Anterior cingulate cortex (tissue), 58 donors: ENCODE measurements at regions not wholly inside any gene's neighbourhood (a gene's known extent, or its start where the extent isn't known, plus 50 kb on each side); places are given as distances from the start of the nearest gene placed in this dataset.
"Not testable (repeated sequence)": the region's sequence is repeated elsewhere in the genome, so short reads cannot be mapped to it uniquely, and the experiment has no call there.

Experiments
- DNase-seq, 58 donors: peaks; one replicate each; lab custom pipeline; 2025; lab: John Stamatoyannopoulos, UW

DNA sequence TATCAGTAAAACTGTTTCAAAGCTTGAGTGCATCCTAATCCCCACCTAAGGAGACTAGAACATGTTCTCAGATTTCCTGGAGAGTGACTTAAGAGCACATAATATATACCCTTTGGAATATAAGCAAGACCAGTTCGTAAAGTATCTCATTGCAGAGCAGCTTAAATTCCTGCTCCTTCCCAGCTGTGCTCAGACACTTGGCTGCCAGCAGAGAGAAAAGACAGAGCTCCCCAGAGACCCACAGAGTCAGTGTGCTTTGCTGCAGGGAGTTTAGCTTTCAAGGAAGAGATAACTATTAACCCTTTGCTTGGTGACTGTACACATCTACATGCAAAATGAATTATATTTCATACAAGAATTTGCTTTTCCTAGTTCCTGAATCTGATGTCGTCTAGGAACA lies 338.1 kb upstream of the ARHGEF26 start:
- DNase-seq: no peak

DNA sequence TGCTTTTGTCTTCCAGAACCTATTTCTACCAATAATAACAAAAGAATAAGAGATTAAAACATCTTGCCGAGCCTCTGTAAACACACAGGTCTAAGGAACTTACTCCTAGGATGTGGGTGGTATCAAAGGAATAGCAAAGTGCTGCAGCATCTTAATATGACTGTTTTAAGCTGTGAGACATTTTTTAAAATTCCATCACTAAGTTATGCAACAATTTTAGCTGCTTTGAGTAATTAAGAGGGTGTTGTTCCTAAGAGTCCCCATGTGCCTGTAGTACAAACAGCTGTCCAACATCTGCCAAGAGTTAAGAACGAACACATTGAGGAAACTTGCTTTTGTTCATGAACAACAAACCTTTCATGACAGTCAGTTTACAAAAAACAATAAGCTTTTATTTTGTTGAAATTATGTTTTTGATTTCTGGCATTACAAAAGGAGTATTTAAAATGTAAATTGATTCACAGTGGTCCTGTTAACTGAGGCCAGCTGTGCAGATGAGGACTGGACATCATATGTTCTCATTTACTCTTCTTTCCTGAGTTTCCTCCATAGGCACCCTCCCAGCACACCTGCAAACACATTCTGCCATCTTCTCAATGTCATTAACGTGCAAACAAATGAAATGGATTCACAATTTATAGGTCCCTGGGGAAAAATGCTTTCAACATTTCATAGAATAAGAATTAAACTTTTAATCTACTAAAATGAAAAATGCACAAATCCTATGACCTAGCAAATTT lies 337.3 kb upstream of the ARHGEF26 start:
- DNase-seq: no peak

- no peak for DNase-seq
These were observed 335.3 kb upstream of the ARHGEF26 start for GRCh38 chr3:153785901-153786300.

DNA sequence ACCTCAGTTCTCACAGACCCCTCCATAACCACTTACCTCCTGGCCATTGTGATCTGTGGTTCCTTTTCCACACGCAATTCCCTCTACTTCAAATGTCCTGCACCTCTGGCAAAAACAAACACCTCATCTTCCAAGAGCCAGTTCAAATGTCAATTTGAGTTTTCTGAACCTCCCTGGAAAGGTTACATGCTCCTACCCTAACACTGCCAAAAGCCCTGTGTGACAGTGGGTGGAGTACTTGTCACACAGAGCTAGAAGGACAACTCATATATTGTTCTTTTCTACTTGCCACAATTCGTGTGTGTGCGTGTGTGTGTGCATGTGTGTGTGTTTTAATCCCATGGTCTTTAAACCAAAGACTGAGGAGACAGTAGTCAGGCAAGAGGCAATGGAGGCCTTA lies 331.8 kb upstream of the ARHGEF26 start:
- no peak for DNase-seq

GRCh38 chr3:153797056-153797455 lies 324.1 kb upstream of the ARHGEF26 start:
- DNase-seq: not testable (repeated sequence)

DNA sequence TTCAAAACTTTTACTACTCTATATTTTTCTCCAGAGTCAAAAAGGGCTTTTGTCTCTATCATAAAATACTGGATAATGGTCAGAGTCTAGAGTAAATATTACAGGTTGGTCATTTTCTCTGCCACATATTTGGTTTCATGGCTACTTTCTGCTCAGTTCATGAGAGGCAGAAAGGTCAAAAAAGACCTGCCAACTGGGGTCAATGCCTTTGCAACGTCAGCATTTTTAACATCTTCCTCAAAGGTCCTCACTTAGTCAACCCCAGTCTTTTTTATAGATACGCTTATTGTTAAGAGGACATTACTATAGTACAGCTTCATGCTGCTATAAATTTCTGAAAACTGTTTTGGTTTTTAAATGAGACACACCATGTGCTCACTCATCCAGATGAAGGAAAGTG lies 312.1 kb upstream of the ARHGEF26 start:
- DNase-seq: no peak

DNA sequence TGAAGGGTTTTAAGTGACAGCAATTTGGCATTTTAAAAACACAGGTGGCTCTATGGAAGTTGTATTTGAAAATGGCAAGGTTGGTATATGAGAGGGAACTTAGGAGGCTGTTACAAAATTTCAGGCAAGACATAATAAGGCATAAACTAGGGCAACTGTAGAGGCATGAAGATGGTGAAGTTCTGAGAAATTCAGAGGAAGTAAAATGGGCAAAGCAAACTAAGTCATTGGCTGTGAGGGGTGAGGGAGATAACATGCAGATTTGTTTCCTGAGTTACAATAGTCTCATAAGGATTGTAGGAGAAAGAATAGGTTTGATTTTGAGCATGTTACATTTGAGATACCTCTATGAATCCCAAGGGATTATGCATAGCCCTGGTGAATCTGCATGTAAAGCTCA lies 302.9 kb upstream of the ARHGEF26 start:
- no peak for DNase-seq

DNA sequence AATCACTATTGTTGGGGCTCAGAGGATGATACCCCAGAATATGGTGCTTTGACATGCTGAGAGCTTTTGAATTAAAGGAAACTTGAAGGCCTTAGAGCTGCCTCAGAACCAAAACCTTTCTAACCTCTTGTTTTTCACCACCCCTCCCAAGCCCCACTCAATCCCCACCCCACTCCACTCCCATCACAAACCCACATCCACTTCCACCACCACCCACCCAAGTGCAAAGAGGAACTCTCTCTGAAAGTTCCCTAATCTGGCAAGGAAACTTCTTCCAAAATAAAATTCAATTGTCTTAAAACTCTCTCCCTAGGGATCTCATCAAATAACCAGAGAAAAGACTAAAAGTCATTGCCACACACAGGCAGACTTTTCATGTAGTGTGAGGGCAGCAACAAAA lies 301.2 kb upstream of the ARHGEF26 start:
- DNase-seq: no peak

DNA sequence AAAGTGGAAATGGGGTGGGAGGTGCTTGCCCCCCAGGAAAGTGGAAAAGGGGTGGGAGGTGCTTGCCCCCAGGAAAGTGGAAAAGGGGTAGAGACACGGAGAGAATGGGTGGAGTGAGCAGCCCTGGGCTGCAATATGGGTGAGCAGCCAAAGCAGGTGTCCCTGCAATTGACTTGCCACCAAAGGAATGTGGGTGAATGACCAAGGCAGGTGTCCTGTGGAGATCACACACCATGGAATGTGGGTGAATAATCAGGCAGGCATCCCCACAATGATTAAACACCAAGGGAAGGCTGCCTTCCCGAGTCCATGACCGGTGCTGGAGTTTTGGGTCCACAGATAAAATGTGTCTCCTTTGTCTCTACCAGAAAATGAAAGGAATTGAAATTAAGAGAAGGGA lies 292.8 kb upstream of the ARHGEF26 start:
- DNase-seq: not testable (repeated sequence)

- no peak for DNase-seq
These were observed 291.5 kb upstream of the ARHGEF26 start for GRCh38 chr3:153829606-153830170.

- no peak for DNase-seq
These were observed 290.6 kb upstream of the ARHGEF26 start for GRCh38 chr3:153830552-153830951.

GRCh38 chr3:153835540-153835939 lies 285.6 kb upstream of the ARHGEF26 start:
- DNase-seq: no peak

GRCh38 chr3:153840487-153840886 lies 280.7 kb upstream of the ARHGEF26 start:
- no peak for DNase-seq

DNA sequence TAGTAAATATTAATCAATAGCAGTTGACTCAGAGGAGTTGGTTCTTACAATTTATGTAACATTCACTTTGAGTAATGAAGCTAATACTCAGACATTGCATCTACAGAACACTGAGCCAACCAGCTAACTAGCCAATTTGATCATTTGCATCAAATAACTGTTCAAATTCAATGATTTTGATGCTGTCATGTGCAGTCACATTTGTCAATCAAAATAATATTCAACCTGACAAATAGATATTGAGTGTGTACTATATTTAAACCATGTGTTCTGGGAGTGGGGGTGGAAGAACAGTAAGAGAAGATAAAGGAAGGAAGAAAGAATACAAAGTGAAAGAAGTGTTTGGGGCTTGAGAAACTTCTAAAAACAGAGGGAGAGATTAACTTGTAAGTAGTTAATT lies 277.2 kb upstream of the ARHGEF26 start:
- no peak for DNase-seq

- DNase-seq: no peak
These were observed 275.9 kb upstream of the ARHGEF26 start for GRCh38 chr3:153845311-153845710.

DNA sequence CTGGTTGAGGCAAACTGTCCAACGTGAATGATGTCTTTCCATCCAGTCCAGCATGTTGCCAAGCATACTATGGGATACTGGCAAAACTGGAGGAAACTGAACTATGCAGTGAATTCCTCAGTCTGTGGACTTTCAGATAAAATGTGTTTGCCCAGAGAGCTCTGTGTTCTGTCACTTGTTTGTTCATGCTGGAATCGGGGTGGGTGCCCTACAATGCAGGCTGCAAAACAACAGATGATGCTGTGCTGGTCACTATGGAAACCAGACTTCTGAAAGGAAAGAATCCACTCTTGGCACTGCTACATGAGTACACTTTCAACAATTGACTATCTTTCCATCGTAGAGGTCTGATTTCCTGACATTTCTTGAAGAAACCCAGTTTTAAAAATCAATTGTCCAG lies 272.5 kb upstream of the ARHGEF26 start:
- peak in 21 of 58 donors; percentile 1 to 47 (median 15) for DNase-seq

- DNase-seq: no peak
These were observed 268.8 kb upstream of the ARHGEF26 start for GRCh38 chr3:153852355-153852754.

DNA sequence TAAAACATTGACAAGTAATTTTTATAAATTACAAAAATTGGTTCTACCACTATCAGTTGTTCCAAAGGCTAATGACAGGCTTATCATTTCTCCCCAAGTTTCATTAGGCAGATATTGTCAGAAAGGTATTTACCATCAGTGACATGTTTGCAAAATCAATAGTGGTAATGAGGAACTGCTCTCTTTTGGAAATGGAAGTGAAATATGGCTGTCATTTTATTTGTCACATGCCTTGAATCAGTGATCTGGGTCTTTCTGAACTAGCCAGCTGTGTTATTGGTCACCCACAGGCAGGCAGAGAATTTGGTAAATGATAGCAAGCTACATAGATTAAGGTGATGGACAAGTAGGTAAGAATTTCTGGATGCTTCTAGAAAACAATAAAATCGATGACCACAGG lies 268.0 kb upstream of the ARHGEF26 start:
- no peak for DNase-seq

DNA sequence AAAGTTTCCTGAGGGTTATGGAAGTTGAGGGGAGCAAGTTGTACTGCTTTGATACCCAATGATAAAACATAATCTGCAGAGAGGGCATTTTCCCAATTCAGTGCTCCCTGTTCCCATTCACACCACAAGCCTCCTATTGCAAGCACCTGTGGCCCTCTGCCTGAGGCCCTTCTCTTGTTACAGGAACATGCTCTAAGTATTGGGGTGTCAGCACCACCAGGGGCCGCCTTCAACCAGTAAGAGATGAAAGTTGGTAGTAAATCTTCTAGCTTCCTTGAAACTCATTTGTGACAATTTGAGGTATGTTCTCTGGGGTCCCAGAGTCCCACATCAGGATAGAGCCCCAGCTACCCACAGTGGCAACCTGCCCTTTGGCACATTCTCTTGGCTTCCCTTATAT lies 265.4 kb upstream of the ARHGEF26 start:
- DNase-seq: no peak

GRCh38 chr3:153856932-153857331 lies 264.3 kb upstream of the ARHGEF26 start:
- DNase-seq: no peak

- DNase-seq: no peak
These were observed 256.4 kb upstream of the ARHGEF26 start for GRCh38 chr3:153864793-153865192.

- DNase-seq: no peak
These were observed 254.3 kb upstream of the ARHGEF26 start for GRCh38 chr3:153866901-153867300.

DNA sequence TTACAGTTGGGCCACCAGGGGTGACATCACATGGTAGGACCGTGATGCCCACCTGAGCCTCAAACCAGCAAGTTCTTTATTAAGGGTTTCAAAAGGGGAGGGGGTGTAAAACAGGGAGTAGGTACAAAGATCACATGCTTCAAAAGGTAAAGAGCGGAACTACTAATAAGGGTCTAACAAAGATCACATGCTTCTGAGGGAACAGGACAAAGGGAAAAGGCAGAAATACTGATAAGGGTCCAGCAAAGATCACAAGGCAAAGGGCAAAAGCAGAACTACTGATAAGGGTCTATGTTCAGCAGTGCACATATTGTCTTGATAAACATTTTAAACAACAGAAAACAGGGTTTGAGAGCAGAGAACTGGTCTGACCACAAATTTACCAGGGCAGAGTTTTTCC lies 246.8 kb upstream of the ARHGEF26 start:
- not testable (repeated sequence) for DNase-seq
